ENCODE measurements at regions not wholly inside any gene's neighbourhood (a gene's known extent, or its start where the extent isn't known, plus 50 kb on each side); places are given as distances from the start of the nearest gene placed in this dataset.

- no peak for DNase-seq (ENCODE audit: extremely low spot score)
- ChIA-PET CTCF (no interaction called here), POLR2A (no interaction called here)
- no peak for TF ChIP-seq FOXM1 (IDR thresholded peaks at IDR 0.05; ENCODE audit: borderline replicate concordance)
Measured at GRCh38 chr5:57784121-57784520, 301.5 kb upstream of the ACTBL2 start.

GRCh38 chr5:57783693-57784092 is 301.1 kb upstream of the ACTBL2 start:
- ChIA-PET POLR2A (no interaction called here), CTCF (no interaction called here)
- DNase-seq (ENCODE audit: extremely low spot score): no peak
- TF ChIP-seq SP1 (IDR thresholded peaks at IDR 0.05) (no peak), FOXK2 (IDR thresholded peaks at IDR 0.05) (no peak), TARDBP (IDR thresholded peaks at IDR 0.05) (no peak), SUZ12 (IDR thresholded peaks at IDR 0.05) (no peak), HDGF (IDR thresholded peaks at IDR 0.05; ENCODE audit: borderline replicate concordance) (no peak), ARNT (IDR thresholded peaks at IDR 0.05) (no peak), NFRKB (IDR thresholded peaks at IDR 0.05) (no peak), L3MBTL2 (conservative IDR thresholded peaks at IDR 0.05) (no peak), FOXA1 (IDR thresholded peaks at IDR 0.05) (no peak), LEF1 (IDR thresholded peaks at IDR 0.05; ENCODE audit: borderline replicate concordance) (no peak), ELF4 (IDR thresholded peaks at IDR 0.05) (no peak), FOXM1 (IDR thresholded peaks at IDR 0.05; ENCODE audit: borderline replicate concordance) (no peak), ZNF384 (IDR thresholded peaks at IDR 0.05) (no peak), BHLHE40 (IDR thresholded peaks at IDR 0.05; ENCODE audit: borderline replicate concordance) (no peak), CTBP1 (IDR thresholded peaks at IDR 0.05; ENCODE audit: borderline replicate concordance) (no peak)
- TF ChIP-seq, protein P1, sequence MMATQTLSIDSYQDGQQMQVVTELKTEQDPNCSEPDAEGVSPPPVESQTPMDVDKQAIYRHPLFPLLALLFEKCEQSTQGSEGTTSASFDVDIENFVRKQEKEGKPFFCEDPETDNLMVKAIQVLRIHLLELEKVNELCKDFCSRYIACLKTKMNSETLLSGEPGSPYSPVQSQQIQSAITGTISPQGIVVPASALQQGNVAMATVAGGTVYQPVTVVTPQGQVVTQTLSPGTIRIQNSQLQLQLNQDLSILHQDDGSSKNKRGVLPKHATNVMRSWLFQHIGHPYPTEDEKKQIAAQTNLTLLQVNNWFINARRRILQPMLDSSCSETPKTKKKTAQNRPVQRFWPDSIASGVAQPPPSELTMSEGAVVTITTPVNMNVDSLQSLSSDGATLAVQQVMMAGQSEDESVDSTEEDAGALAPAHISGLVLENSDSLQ (IDR thresholded peaks at IDR 0.05): no peak

DNA sequence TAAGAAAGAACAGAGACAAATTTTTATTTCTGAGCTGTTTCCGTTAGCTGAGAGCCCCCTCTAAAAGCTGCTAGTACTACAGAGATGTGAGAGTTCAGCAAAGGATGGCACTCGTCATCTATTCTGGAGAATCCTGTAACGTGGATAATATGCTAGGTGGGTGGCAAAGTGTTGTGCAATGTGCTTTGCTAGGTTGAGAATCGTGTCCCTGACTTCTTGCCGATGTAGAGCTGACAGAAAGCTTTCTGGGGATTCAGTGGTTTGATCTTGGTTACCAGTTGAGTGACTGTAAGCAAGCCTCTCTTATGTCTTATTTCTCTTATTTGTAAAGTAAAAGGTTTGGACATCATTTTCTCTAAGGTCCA is 298.3 kb upstream of the ACTBL2 start:
- TF ChIP-seq ZNF384 (IDR thresholded peaks at IDR 0.05) (no peak), TARDBP (IDR thresholded peaks at IDR 0.05) (no peak), FOXA1 (IDR thresholded peaks at IDR 0.05) (no peak), ARNT (IDR thresholded peaks at IDR 0.05) (no peak), CTBP1 (IDR thresholded peaks at IDR 0.05; ENCODE audit: borderline replicate concordance) (no peak), HDGF (IDR thresholded peaks at IDR 0.05; ENCODE audit: borderline replicate concordance) (no peak), ELF4 (IDR thresholded peaks at IDR 0.05) (no peak)
- CTCF ChIA-PET: interaction anchor here (1.4 kb wide), 1 partner anchor 680 kb away, joined by 3 read pairs; no protein-coding TSS in a partner anchor
- POLR2A ChIA-PET: no interaction called here
- DNase-seq (ENCODE audit: extremely low spot score): no peak

- ChIA-PET POLR2A (no interaction called here), CTCF (interaction anchor here (1.4 kb wide), 1 partner anchor 680 kb away, joined by 3 read pairs; no protein-coding TSS in a partner anchor)
- no peak for DNase-seq (ENCODE audit: extremely low spot score)
- TF ChIP-seq SUZ12 (IDR thresholded peaks at IDR 0.05): no peak
- no peak for TF ChIP-seq ARNT (IDR thresholded peaks at IDR 0.05)
- TF ChIP-seq BHLHE40 (IDR thresholded peaks at IDR 0.05; ENCODE audit: borderline replicate concordance): no peak
- TF ChIP-seq, protein P1 (IDR thresholded peaks at IDR 0.05): no peak
- TF ChIP-seq ZNF384 (IDR thresholded peaks at IDR 0.05): no peak
- no peak for TF ChIP-seq TARDBP (IDR thresholded peaks at IDR 0.05)
- TF ChIP-seq FOXK2 (IDR thresholded peaks at IDR 0.05): no peak
- TF ChIP-seq SP1 (IDR thresholded peaks at IDR 0.05): no peak
Measured at GRCh38 chr5:57780306-57780960, 297.8 kb upstream of the ACTBL2 start.

DNA sequence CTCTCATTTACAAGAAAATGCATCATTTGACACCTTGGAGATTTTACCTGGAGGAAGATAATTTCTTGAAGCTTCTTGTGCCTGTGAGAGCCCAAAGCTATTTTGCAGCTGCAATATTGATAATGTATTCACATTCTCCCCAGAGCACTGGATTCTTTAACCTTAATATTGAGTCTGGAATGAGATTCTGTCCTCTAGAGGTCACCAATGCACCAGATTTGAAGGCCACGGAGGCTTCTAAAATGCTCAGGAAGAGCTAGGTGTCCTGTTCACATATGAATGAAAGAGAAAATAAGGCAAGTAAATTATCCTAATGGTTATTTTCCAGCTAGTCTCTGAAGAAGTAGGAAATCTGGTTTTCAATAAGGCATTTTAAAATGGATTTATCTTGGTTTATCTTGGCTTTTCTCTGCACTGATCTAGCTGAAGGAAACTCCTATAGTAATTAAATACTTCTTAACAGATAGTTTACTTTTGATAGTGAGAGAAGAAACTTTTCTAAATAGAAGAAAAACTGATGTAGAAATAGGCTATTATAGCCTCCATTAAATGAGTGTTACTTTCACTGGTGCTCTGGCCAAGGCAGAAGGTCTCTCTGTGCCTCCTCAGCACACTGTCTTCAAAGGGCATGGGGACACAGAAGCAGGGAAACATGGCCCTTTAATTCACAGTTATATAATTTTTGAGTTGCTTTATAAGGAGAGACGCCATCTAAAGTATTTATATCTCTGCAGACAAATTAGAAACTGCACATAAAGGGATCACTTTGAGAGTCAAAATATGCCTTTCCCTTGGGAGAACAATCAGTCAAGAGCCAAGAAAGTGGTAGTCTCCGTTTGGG is 297.0 kb upstream of the ACTBL2 start:
- DNase-seq (ENCODE audit: extremely low spot score): peak; percentile 32
- TF ChIP-seq NFRKB (IDR thresholded peaks at IDR 0.05) (no peak), SUZ12 (IDR thresholded peaks at IDR 0.05) (no peak), CTBP1 (IDR thresholded peaks at IDR 0.05; ENCODE audit: borderline replicate concordance) (no peak), HDGF (IDR thresholded peaks at IDR 0.05; ENCODE audit: borderline replicate concordance) (no peak), ARNT (IDR thresholded peaks at IDR 0.05) (no peak), BHLHE40 (IDR thresholded peaks at IDR 0.05; ENCODE audit: borderline replicate concordance) (no peak), LEF1 (IDR thresholded peaks at IDR 0.05; ENCODE audit: borderline replicate concordance) (no peak), FOXK2 (IDR thresholded peaks at IDR 0.05) (no peak), L3MBTL2 (conservative IDR thresholded peaks at IDR 0.05) (no peak), FOXA1 (IDR thresholded peaks at IDR 0.05) (no peak), ELF4 (IDR thresholded peaks at IDR 0.05) (no peak), FOXM1 (IDR thresholded peaks at IDR 0.05; ENCODE audit: borderline replicate concordance) (no peak), ZNF384 (IDR thresholded peaks at IDR 0.05) (no peak)
- ChIA-PET POLR2A (interaction anchor here (1.0 kb wide), 1 partner anchor 681 kb away, joined by 7 read pairs; the partner anchor contains the start of gene PLK2), CTCF (interaction anchor here (0.6 to 4.1 kb wide), 9 partner anchors 9 to 1146 kb away, joined by 3 to 40 read pairs (median 3); partner anchors contain the start of gene PLK2)

GRCh38 chr5:57778501-57779091 is 296.0 kb upstream of the ACTBL2 start:
- no peak for DNase-seq (ENCODE audit: extremely low spot score)
- POLR2A ChIA-PET: interaction anchor here (1.4 kb wide), 1 partner anchor 682 kb away, joined by 4 read pairs; the partner anchor contains the start of gene PLK2
- CTCF ChIA-PET: interaction anchor here (0.9 to 4.1 kb wide), 5 partner anchors 110 to 681 kb away, joined by 3 to 40 read pairs (median 6); partner anchors contain the start of gene PLK2
- TF ChIP-seq BHLHE40 (IDR thresholded peaks at IDR 0.05; ENCODE audit: borderline replicate concordance): no peak
- no peak for TF ChIP-seq FOXK2 (IDR thresholded peaks at IDR 0.05)
- TF ChIP-seq CTBP1 (IDR thresholded peaks at IDR 0.05; ENCODE audit: borderline replicate concordance): no peak
- TF ChIP-seq SUZ12 (IDR thresholded peaks at IDR 0.05): no peak
- no peak for TF ChIP-seq FOXA1 (IDR thresholded peaks at IDR 0.05)
- TF ChIP-seq ELF4 (IDR thresholded peaks at IDR 0.05): no peak
- TF ChIP-seq HDGF (IDR thresholded peaks at IDR 0.05; ENCODE audit: borderline replicate concordance): no peak
- no peak for TF ChIP-seq FOXM1 (IDR thresholded peaks at IDR 0.05; ENCODE audit: borderline replicate concordance)
- TF ChIP-seq LEF1 (IDR thresholded peaks at IDR 0.05; ENCODE audit: borderline replicate concordance): no peak
- TF ChIP-seq, protein P1 (IDR thresholded peaks at IDR 0.05): no peak
